Neuronal stem cell (in vitro differentiated cells): ENCODE measurements at regions not wholly inside any gene's neighbourhood (a gene's known extent, or its start where the extent isn't known, plus 50 kb on each side); places are given as distances from the start of the nearest gene placed in this dataset.

Experiments used
- DNase-seq: peaks from one replicate; pipeline ENCODE4 v3.0.0-alpha.2; 2013; ENCODE audit warnings: low spot score
- H2AFZ ChIP-seq: one replicate; pipeline ENCODE4 v1.6.1; 2013; ENCODE audit warnings: mild to moderate bottlenecking, low read length, inconsistent platforms
- H2AK5ac ChIP-seq: 2 replicates; pipeline ENCODE4 v1.6.1; 2013; ENCODE audit warnings: low read depth, mild to moderate bottlenecking, inconsistent platforms, low read length, moderate library complexity, mixed read lengths
- H2BK120ac ChIP-seq: 2 replicates; pipeline ENCODE4 v1.6.1; 2013; ENCODE audit warnings: low read depth, mild to moderate bottlenecking, inconsistent platforms, low read length, moderate library complexity, mixed read lengths
- H2BK12ac ChIP-seq: one replicate; pipeline ENCODE4 v1.6.1; 2013; ENCODE audit warnings: low read length, inconsistent platforms
- H2BK15ac ChIP-seq: 2 replicates; pipeline ENCODE4 v1.6.1; 2013; ENCODE audit warnings: mild to moderate bottlenecking, low read length, inconsistent platforms, mixed read lengths
- H2BK5ac ChIP-seq: one replicate; pipeline ENCODE4 v1.6.1; 2013; ENCODE audit warnings: inconsistent platforms, mild to moderate bottlenecking, low read length, moderate library complexity
- H3K14ac ChIP-seq: one replicate; pipeline ENCODE4 v1.6.1; 2013; ENCODE audit warnings: low read length, inconsistent platforms
- H3K18ac ChIP-seq: 2 replicates; pipeline ENCODE4 v1.6.1; 2013; ENCODE audit warnings: low read length, inconsistent platforms
- H3K23ac ChIP-seq: 2 replicates; pipeline ENCODE4 v1.6.1; 2013; ENCODE audit warnings: low read depth, mild to moderate bottlenecking, mixed read lengths, low read length, inconsistent platforms; ENCODE audit not compliant: poor library complexity
- H3K27ac ChIP-seq: replicated peaks from 3 replicates; pipeline ENCODE4 v1.5.1; 2013; ENCODE audit warnings: low read length, inconsistent platforms
- H3K27me3 ChIP-seq, 3 experiments: 2 replicates each; pipeline ENCODE4 v1.6.1; 2013; ENCODE audit warnings: low read length in 3 of 3, mild to moderate bottlenecking in 2 of 3, inconsistent platforms in 1 of 3, low read depth in 1 of 3, mixed read lengths in 1 of 3, moderate library complexity in 1 of 3; ENCODE audit not compliant: control insufficient read depth in 3 of 3, insufficient read depth in 3 of 3
- H3K36me3 ChIP-seq, 2 donors: replicated peaks in 1 of 2; 2 replicates each; pipeline ENCODE4 v1.6.1; 2013; ENCODE audit warnings: low read length in 2 of 2; ENCODE audit not compliant: control insufficient read depth in 2 of 2, insufficient read depth in 2 of 2
- H3K4ac ChIP-seq: 2 replicates; pipeline ENCODE4 v1.6.1; 2013; ENCODE audit warnings: inconsistent platforms, mild to moderate bottlenecking, low read length, moderate library complexity
- H3K4me1 ChIP-seq, 2 donors: 1 replicate in 1 of 2; 2 replicates in 1 of 2; pipeline ENCODE4 v1.6.1; 2013; ENCODE audit warnings: low read length in 2 of 2, low read depth in 1 of 2; ENCODE audit not compliant: control insufficient read depth in 2 of 2, insufficient read depth in 1 of 2
- H3K4me2 ChIP-seq: one replicate; pipeline ENCODE4 v1.6.1; 2013; ENCODE audit warnings: mild to moderate bottlenecking, low read length, inconsistent platforms; ENCODE audit not compliant: insufficient read depth, poor library complexity, severe bottlenecking
- H3K4me3 ChIP-seq, 2 donors: 2 replicates each; pipeline ENCODE4 v1.5.1; 2013; ENCODE audit warnings: low read length in 2 of 2, mild to moderate bottlenecking in 2 of 2, inconsistent platforms in 1 of 2, moderate library complexity in 1 of 2
- H3K79me1 ChIP-seq: one replicate; pipeline ENCODE4 v1.6.1; 2013; ENCODE audit warnings: low read depth, mild to moderate bottlenecking, inconsistent platforms, low read length, moderate library complexity
- H3K9ac ChIP-seq: one replicate; pipeline ENCODE4 v1.6.1; 2013; ENCODE audit warnings: mild to moderate bottlenecking, low read depth, low read length, inconsistent platforms; ENCODE audit not compliant: poor library complexity
- H3K9me3 ChIP-seq, 2 donors: replicated peaks in 1 of 2; 2 replicates each; pipeline versions ENCODE3 to v1.6.1; 2013; ENCODE audit warnings: low read length in 2 of 2, mild to moderate bottlenecking in 2 of 2, inconsistent platforms in 1 of 2, low read depth in 1 of 2, mixed read lengths in 1 of 2, moderate library complexity in 1 of 2; ENCODE audit not compliant: control insufficient read depth in 2 of 2, insufficient read depth in 1 of 2
- H4K8ac ChIP-seq: one replicate; pipeline ENCODE4 v1.6.1; 2013; ENCODE audit warnings: low read depth, mild to moderate bottlenecking, inconsistent platforms, low read length, moderate library complexity
- H4K91ac ChIP-seq: one replicate; pipeline ENCODE4 v1.6.1; 2013; ENCODE audit warnings: low read length, low read depth, mild to moderate bottlenecking, inconsistent platforms; ENCODE audit not compliant: poor library complexity
- WGBS, 2 donors: extraction: QIAGEN DNeasy Blood & Tissue Kit; methylation state at CpG; one replicate each; pipeline ENCODE4 v1.1.7; 2013; ENCODE audit warnings: missing lambda C conversion rate in 2 of 2, mixed read lengths in 1 of 2; ENCODE audit not compliant: insufficient read length in 2 of 2, insufficient replicate concordance in 1 of 2; ENCODE audit errors: extremely low coverage in 2 of 2; 5-methylcytosine and 5-hydroxymethylcytosine counted together

GRCh38 chrX:69262036-69262936 is 97.0 kb upstream of the PJA1 start:
- no peak for DNase-seq

GRCh38 chrX:69260169-69260568 is 94.9 kb upstream of the PJA1 start:
- Histone ChIP-seq H2BK15ac (no peak overlapping the region), H3K27me3 (peaks cover 0 to 26% (median 10%) of the 10 kb centered on the region in 3 experiments), H3K4me1 (peaks cover 2 to 8% of the 10 kb centered on the region in 2 donors), H4K8ac (no peak overlapping the region), H4K91ac (no peak overlapping the region), H3K18ac (no peak overlapping the region), H2BK120ac (no peak overlapping the region), H3K4ac (no peak overlapping the region), H3K36me3 (no peaks in the 10 kb centered on the region), H2AK5ac (no peak overlapping the region), H3K23ac (no peak overlapping the region), H3K4me3 (no peak overlapping the region), H2AFZ (no peak overlapping the region), H3K79me1 (no peaks in the 10 kb centered on the region), H2BK5ac (no peak overlapping the region), H3K27ac (no peak overlapping the region), H3K9me3 (no peaks in the 10 kb centered on the region), H3K4me2 (no peak overlapping the region), H2BK12ac (no peak overlapping the region), H3K9ac (no peak overlapping the region), H3K14ac (no peak overlapping the region)
- no CpG with 5 or more reads among the region's 2 CpGs for WGBS, 2 donors
- DNase-seq, result no peak

More at GRCh38 chrX:69262036-69262936, 97.0 kb upstream of the PJA1 start:
- Histone ChIP-seq H3K4me3 (no peak overlapping the region), H3K4me2 (no peak overlapping the region), H2AK5ac (no peak overlapping the region), H2BK15ac (no peak overlapping the region), H2BK120ac (no peak overlapping the region), H3K4ac (no peak overlapping the region), H2BK12ac (no peak overlapping the region), H3K23ac (no peak overlapping the region), H3K14ac (no peak overlapping the region), H3K36me3 (no peaks in the 10 kb centered on the region), H3K9ac (no peak overlapping the region), H4K8ac (no peak overlapping the region), H3K18ac (no peak overlapping the region), H2BK5ac (no peak overlapping the region), H3K4me1 (peaks cover 2 to 8% of the 10 kb centered on the region in 2 donors), H3K79me1 (no peaks in the 10 kb centered on the region), H3K27ac (no peak overlapping the region), H3K27me3 (peaks cover 0 to 28% (median 11%) of the 10 kb centered on the region in 3 experiments), H3K9me3 (no peaks in the 10 kb centered on the region), H4K91ac (no peak overlapping the region), H2AFZ (no peak overlapping the region)
- no CpG with 5 or more reads among the region's 12 CpGs for WGBS, 2 donors

DNA sequence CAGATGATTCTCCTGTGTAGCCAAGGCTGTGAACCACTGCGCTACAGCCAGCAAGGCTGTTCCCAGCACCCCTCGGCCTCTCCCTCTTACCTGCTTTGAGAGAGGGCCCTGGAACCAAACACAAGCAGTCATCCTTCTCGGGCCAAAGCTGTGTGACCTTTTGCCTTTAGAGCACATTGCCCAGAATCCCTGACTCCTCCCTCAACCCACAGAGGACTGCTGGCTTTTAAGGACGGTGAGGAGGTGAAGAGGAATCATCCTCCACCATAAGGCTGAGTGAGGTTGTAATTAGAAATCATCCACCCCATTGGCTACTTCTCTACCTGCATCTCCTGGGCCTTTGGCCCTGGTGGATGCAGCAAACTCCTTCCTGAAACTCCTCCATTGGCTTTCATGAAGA is 93.6 kb upstream of the PJA1 start:
- Histone ChIP-seq H3K23ac (no peak overlapping the region), H2AK5ac (no peak overlapping the region), H3K18ac (no peak overlapping the region), H4K91ac (no peak overlapping the region), H3K36me3 (no peaks in the 10 kb centered on the region), H3K4ac (no peak overlapping the region), H3K79me1 (no peaks in the 10 kb centered on the region), H3K27ac (no peak overlapping the region), H3K4me1 (peaks cover 2 to 6% of the 10 kb centered on the region in 2 donors), H4K8ac (no peak overlapping the region), H2AFZ (no peak overlapping the region), H2BK120ac (no peak overlapping the region), H3K4me2 (no peak overlapping the region), H2BK15ac (no peak overlapping the region), H3K14ac (no peak overlapping the region), H3K9me3 (no peaks in the 10 kb centered on the region), H2BK5ac (no peak overlapping the region), H3K4me3 (no peak overlapping the region), H3K27me3 (peaks cover 0 to 24% (median 4%) of the 10 kb centered on the region in 3 experiments), H3K9ac (no peak overlapping the region), H2BK12ac (no peak overlapping the region)
- no peak for DNase-seq
- WGBS, 2 donors, result no CpG with 5 or more reads among the region's 4 CpGs

- no peak for DNase-seq
- Histone ChIP-seq H2BK120ac (no peak overlapping the region), H3K23ac (no peak overlapping the region), H2BK15ac (no peak overlapping the region), H3K36me3 (no peaks in the 10 kb centered on the region), H3K4me3 (no peak overlapping the region), H3K4me1 (no peaks in the 10 kb centered on the region), H3K27me3 (peaks cover 0 to 20% (median 0%) of the 10 kb centered on the region in 3 experiments), H4K91ac (no peak overlapping the region), H3K9me3 (no peaks in the 10 kb centered on the region), H3K4me2 (no peak overlapping the region), H2AFZ (no peak overlapping the region), H2AK5ac (no peak overlapping the region), H3K9ac (no peak overlapping the region), H3K18ac (no peak overlapping the region), H3K27ac (no peak overlapping the region), H3K4ac (no peak overlapping the region), H3K79me1 (no peaks in the 10 kb centered on the region), H3K14ac (no peak overlapping the region), H2BK5ac (no peak overlapping the region), H4K8ac (no peak overlapping the region), H2BK12ac (no peak overlapping the region)
- WGBS, 2 donors, result no CpG with 5 or more reads among the region's 5 CpGs
Observed at GRCh38 chrX:69257499-69258127, 92.4 kb upstream of the PJA1 start.
